NCI-H2107 treated with DMSO at 0.1 percent for 48 hours (cell line): ENCODE measurements at regions not wholly inside any gene's neighbourhood (a gene's known extent, or its start where the extent isn't known, plus 50 kb on each side); places are given as distances from the start of the nearest gene placed in this dataset.

Experiments
- DNase-seq: peaks from one replicate; lab custom pipeline; 2025; ENCODE audit not compliant: unreplicated experiment; lab: John Stamatoyannopoulos, UW

DNA sequence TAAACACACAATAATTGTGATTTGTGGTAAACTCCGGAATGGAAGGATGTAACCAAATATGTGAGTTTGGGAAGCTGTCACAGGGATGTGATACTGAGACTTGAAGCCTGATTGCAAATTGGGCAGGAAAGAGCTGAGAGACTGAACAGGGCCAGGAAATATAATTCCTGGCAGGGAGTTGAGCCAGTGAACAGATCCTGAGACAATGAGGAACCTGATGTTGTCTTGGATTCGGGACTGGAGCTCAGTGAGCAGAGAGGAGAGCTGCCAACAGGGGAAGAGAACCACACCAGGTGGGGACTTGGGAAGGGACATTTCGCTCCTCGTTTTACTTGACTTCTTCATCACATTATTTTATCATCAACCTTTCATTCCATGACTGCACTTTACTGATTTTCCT is 386.0 kb downstream of the TLL1 start:
- no peak for DNase-seq

GRCh38 chr4:166274136-166274761 is 401.2 kb downstream of the TLL1 start:
- DNase-seq = no peak

GRCh38 chr4:166274775-166275174 is 401.7 kb downstream of the TLL1 start:
- DNase-seq = no peak

DNA sequence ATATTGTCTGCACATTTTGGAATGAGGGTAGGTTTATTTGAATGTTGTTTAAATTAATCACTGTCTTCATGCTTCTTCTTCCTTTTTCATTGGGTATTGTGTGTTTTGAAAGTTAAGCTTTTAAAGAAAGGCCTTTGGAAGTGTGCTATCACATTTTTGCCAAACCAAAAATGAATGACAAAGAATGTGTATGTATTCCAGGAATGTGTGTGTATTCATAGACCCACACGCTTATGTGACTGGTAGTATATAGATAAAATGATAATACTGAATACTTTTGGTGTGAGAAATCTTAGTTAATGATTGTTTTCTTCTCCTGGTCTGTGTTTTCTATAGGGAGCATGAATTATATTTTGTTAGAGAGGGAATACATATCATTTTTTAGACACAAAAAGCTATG is 404.4 kb downstream of the TLL1 start:
- no peak for DNase-seq

DNA sequence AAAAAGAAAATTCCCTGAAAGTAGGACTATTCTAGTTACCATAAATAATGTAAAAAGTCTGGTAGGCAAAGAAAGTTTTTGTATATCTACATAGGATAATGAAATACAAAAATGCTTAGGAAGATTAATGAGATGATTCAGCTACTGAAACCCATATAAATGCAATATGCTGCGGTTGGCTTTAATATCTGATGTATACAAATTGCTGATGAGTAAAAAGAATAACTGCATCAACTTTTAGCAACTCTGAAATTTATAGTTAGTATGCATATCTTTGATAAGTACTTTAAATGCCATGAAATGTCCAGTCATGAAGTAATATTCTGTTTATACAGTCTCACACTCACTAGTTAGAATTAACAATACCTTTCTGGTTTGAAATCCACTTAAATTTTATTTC is 404.8 kb downstream of the TLL1 start:
- DNase-seq = no peak

- no peak for DNase-seq
These were observed 406.2 kb downstream of the TLL1 start for GRCh38 chr4:166279261-166279660.

GRCh38 chr4:166280642-166281041 is 407.6 kb downstream of the TLL1 start:
- no peak for DNase-seq

DNA sequence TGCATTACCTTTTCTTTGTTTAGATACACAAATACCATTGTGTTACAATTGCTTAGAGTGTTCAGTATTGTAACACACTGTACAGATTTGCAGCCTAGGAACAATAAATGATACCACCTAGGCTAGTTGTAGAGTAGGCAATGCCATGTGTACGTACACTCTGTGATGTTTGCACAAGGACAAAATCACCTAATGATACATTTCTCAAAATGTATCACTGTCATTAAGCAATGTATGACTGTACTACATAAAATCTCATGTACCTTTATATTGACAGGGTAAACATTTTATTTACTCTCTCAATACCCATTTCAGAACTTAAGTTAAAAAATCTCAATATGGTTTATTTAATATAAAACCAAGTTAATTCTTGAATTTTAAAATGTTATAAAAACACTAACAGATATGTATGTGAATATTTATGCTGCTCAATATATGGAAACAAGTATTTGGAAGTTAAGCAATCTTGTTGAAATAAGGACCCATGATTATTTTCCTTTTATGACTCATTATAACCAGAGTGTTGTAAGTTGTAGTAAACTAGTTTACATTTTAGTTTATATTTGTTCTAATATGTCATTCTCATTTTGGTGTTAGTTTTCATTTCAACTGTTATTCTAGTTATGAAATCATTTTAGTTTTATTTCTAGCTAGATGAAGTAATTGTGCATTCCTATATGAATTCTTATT is 409.2 kb downstream of the TLL1 start:
- no peak for DNase-seq

- DNase-seq = no peak
These were observed 411.2 kb downstream of the TLL1 start for GRCh38 chr4:166284221-166284620.

GRCh38 chr4:166290426-166290825 is 417.4 kb downstream of the TLL1 start:
- DNase-seq = no peak

- no peak for DNase-seq
These were observed 420.5 kb downstream of the TLL1 start for GRCh38 chr4:166293556-166293955.

GRCh38 chr4:166301266-166301665 is 428.2 kb downstream of the TLL1 start:
- no peak for DNase-seq

DNA sequence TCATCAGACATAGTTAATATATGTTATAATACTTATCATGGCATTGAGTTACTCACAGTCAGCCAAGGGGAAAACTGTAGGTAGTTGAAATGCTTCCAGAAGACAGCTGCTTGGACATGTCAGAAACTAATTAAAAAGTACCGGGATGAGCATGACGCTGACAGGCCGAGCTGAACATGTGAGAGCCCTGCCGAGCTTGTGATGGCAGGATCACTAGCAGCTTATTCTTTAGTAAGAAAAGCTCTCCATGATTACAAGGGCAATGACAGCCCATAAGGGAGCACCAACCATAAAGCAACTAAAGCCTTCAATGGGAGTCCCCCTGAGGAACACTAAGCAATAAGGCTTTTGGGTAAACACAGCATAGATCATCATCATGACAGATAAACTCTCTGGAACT is 435.6 kb downstream of the TLL1 start:
- no peak for DNase-seq

- DNase-seq = no peak
These were observed 436.2 kb downstream of the TLL1 start for GRCh38 chr4:166309286-166309685.

DNA sequence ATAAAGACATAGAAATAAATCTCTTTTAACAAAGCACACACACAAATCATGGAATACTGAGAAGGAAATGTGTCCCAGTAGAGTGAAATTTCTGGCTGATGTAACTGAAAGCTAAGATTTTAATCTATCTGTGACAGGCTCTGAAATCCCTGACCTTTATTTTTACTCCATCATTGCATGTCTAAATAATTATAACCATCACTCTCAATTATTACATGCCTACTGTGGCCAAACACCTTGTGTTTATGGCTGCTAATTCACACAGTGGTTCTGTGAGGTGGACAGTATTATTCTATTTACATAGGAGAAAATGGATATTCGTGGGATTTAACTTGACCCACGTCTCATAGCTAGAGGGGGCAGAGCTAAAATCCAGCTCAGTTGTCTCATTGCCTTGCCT is 438.1 kb downstream of the TLL1 start:
- no peak for DNase-seq

DNA sequence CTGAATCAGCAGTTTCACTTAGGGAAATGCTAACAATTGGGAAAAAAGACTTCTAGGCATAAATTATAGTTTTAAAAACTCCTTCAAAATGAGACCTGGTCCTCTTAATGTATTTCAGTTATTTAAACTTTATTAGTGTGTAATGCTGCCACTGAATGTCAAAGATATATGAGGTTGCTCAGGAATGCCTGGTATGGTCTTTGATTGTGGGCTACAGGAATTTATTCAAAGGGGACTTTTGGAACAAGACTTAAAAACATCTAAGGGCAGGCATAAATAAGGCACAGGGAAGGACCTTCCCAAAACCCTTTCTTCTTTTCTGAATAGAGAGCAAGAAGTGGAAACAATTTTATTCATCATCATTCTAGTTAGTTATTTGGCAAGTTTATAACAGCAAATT is 439.1 kb downstream of the TLL1 start:
- DNase-seq = no peak

DNA sequence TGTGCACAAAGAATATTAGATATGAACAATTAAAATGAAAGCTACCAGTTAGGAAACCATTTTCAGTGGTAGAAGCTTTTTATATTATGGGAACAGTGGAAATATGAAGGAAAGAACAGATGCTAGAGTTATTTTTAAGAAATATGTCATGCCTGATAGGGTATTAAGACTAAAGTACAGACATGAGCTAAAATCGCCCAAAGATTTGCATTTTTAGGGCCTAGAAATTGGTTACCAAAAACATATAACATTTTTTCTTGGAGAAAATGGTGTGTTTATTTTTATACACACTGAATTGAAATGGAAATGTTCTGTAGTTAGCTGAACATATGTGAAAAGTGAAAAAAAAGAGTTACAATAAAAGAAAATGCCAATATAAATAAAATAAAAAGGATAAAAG is 441.9 kb downstream of the TLL1 start:
- DNase-seq = no peak

DNA sequence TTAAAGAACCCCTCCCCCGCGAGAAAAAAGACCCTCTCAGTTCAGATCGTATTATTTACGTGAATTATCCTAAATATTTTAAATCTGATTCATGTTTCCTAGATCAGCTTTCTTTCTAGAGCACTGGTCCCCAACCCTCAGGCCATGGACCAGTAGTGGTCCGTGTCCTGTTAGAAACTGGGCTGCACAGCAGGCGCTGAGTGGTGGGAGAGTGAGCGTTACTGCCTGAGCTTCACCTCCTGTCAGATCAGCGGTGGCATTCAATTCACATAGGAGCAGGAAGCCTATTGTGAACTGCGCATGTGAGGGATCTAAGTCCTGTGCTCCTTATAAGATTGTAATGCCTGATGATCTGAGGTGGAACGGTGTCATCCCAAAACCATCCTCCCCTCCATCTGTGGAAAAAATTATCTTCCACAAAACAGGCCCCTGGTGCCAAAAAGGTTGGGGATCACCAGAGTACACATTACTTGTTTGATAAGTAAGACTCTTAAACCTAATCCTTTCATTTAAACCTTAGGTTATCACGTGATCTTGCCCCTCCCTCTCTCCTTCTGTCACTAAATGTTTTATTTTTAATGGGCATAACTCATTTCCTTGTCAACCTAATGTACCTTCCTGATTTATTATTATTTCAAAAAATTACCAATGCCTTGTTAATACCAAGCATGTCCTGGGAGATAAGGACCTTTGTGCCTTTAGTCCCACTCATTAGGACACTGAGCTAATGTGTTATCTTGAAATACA is 442.9 kb downstream of the TLL1 start:
- DNase-seq = no peak

DNA sequence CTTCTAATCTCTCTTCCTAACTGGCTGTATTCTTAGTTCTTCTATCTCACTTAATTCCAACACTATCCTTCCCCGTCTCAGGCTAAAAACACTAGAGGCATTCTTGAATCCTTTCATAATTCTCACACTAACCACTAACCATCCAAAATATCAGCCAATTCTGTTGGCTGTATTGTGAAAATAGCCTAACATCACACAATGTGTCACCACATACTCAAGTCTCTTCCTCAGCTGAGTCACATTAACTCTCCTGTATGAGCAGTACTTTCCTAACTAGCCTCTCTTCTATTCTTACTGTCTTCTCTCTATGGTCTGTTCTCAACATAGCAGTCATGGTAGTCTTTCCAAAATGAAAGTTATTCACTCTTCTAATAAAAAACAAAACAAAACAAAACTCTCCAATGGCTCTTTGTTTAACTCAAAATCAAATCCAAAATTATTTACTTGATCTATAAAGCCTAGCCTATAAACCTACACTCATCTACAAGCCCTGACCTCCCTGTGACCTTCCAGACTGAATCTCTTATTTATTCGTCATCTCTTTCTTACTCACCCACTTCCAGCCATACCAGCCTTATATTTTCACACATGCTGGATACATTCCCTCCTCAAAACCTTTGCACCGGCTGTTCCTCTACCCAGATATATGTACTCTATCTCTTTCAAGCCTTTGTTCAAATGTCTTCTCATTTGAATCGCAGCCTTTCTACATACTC is 445.9 kb downstream of the TLL1 start:
- no peak for DNase-seq

DNA sequence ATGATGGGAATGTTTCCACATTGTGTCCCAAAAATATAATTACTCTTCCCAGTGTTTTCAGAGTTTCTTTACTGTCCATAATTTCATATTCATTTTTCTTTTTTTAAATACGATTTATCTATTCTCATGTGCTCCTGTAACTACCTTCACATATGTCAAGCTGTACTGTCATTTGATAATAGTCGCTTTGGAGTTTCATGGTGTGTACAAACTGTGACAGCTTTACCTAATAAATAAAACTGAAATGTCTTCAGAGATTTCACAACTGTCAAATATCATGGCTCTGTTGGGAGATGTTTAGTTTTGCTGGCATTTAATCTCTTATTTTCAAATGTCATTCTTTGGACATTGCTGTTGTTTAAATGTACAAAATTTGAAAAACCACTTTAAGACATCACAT is 450.2 kb downstream of the TLL1 start:
- no peak for DNase-seq

- DNase-seq = no peak
These were observed 451.3 kb downstream of the TLL1 start for GRCh38 chr4:166324321-166324720.
